Mucosa of stomach (tissue), 1 donor: ENCODE measurements at regions not wholly inside any gene's neighbourhood (a gene's known extent, or its start where the extent isn't known, plus 50 kb on each side); places are given as distances from the start of the nearest gene placed in this dataset.

Source experiments
- H3K27me3 ChIP-seq: one replicate; pipeline ENCODE4 v1.7.0; 2013; ENCODE audit warnings: mild to moderate bottlenecking, low read length; ENCODE audit not compliant: control insufficient read depth, insufficient read depth
- H3K36me3 ChIP-seq: one replicate; pipeline ENCODE4 v1.7.0; 2013; ENCODE audit warnings: low read length; ENCODE audit not compliant: control insufficient read depth, insufficient read depth
- H3K4me1 ChIP-seq: one replicate; pipeline ENCODE4 v1.7.0; 2013; ENCODE audit warnings: mild to moderate bottlenecking, low read length; ENCODE audit not compliant: control insufficient read depth, insufficient read depth
- H3K4me3 ChIP-seq: one replicate; pipeline ENCODE4 v1.7.0; 2013; ENCODE audit warnings: low read length
- H3K9ac ChIP-seq: one replicate; pipeline ENCODE4 v1.7.0; 2013; ENCODE audit warnings: mild to moderate bottlenecking, low read length, moderate library complexity
- H3K9me3 ChIP-seq: one replicate; pipeline ENCODE4 v1.7.0; 2013; ENCODE audit warnings: mild to moderate bottlenecking, low read length, moderate library complexity; ENCODE audit not compliant: control insufficient read depth
- donor health status: Pancreatic carcinoma.

DNA sequence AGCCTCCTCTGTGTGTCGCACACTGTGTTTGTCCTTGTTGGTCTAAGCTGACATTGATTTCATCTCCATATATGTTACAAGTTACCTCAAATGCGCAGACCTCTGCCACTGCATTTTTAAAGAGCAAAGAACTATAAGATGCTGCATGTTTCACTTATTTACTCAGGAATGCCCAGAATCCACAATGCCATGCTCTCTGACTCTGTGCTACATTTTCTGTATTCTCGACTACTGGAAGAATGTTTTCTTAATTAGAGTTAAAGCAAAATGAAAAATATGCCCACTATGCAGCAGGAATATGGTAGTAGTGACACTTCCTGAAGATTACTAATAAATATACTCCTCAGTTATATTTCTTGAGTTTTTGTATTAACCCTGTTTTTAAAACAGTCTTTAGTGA lies 296.4 kb downstream of the HACE1 start:
- no peak overlapping the region for H3K4me3 ChIP-seq
- H3K9me3 ChIP-seq = no peaks in the 10 kb centered on the region
- H3K27me3 ChIP-seq = no peaks in the 10 kb centered on the region
- no peaks in the 10 kb centered on the region for H3K36me3 ChIP-seq
- H3K9ac ChIP-seq = no peak overlapping the region
- no peaks in the 10 kb centered on the region for H3K4me1 ChIP-seq

DNA sequence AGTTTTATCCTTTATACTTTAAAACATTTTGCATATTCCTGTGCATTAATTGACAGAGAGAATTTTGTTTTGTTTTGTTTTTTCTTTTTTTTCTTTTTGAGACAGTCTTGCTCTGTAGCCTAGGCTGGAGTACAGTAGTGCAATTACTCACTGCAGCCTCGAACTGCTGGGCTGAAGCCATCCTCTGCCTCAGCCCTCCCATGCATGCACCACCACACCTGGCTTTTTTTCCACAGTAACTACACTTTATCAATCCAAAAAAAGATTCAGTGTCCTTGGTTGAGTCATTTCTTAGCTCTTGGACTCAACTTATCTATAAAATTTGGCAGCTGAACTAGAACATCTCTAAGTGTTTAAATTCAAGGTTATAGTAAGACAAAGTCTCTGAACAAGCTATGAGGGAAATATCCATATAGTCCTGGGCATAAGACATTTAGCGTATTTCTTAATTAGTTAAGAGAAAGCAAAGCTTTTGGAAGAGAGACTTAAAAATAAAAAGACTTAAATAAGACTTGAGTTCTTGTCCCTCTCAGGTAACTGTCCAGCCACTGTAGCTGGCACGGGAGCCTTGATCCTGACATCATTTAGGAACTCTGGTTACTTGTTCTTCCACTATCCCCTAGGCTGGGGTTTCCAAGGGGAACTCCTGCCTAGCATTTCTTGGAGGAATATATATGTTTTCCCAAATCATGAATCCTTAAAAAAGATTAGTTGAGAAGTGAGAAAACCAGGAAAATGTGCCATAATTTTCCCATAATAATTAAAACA lies 300.1 kb downstream of the HACE1 start:
- H3K36me3 ChIP-seq = no peaks in the 10 kb centered on the region
- H3K9me3 ChIP-seq = no peaks in the 10 kb centered on the region
- no peak overlapping the region for H3K9ac ChIP-seq
- no peak overlapping the region for H3K4me3 ChIP-seq
- no peaks in the 10 kb centered on the region for H3K27me3 ChIP-seq
- no peaks in the 10 kb centered on the region for H3K4me1 ChIP-seq

- no peaks in the 10 kb centered on the region for H3K4me1 ChIP-seq
- no peak overlapping the region for H3K4me3 ChIP-seq
- H3K9ac ChIP-seq = no peak overlapping the region
- H3K36me3 ChIP-seq = no peaks in the 10 kb centered on the region
- no peaks in the 10 kb centered on the region for H3K9me3 ChIP-seq
- H3K27me3 ChIP-seq = no peaks in the 10 kb centered on the region
Measured at GRCh38 chr6:104558746-104559145, 301.0 kb downstream of the HACE1 start.

- H3K4me1 ChIP-seq = no peaks in the 10 kb centered on the region
- no peaks in the 10 kb centered on the region for H3K36me3 ChIP-seq
- H3K9ac ChIP-seq = no peak overlapping the region
- H3K4me3 ChIP-seq = no peak overlapping the region
- no peaks in the 10 kb centered on the region for H3K9me3 ChIP-seq
- H3K27me3 ChIP-seq = no peaks in the 10 kb centered on the region
Measured at GRCh38 chr6:104548297-104548696, 311.4 kb downstream of the HACE1 start.

DNA sequence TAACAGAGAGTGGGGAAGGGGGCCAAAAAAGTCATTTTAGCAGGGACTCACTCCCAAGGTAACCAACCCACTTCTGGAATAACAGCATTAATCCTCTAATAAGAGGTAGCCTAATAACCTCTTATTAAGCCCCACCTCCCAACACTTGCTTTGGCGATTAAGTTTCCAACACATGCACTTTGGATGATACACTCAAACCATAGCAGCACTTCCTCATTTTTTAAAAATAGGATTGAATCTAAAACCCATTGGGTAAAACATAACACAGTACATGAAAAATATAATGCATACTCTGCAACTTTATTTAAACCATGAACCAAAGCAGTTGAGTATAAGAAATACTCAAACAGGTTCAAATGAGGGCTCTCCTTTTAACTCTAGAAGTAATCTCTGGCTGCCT lies 318.3 kb downstream of the HACE1 start:
- no peak overlapping the region for H3K9ac ChIP-seq

DNA sequence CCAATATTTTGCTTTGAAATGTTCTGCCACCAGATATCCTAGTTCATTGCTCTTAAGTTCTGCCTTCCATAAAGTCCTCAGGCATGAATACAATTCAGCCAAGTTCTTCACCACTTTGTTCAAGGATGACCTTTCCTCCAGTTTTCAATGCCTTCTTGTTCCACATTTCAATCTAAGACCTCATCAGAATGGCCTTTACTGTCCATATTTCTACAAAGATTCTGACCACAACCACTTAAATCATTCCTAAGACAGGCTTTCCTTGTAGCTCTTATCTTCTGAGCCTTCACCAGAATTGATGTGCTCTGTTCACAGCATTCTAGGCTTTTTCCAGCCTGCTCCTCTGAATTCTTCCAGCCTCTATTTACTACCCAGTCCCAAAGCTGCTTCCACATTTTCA lies 319.0 kb downstream of the HACE1 start:
- H3K4me3 ChIP-seq = no peak overlapping the region
- no peaks in the 10 kb centered on the region for H3K9me3 ChIP-seq
- H3K4me1 ChIP-seq = no peaks in the 10 kb centered on the region
- no peaks in the 10 kb centered on the region for H3K27me3 ChIP-seq
- no peak overlapping the region for H3K9ac ChIP-seq
- H3K36me3 ChIP-seq = no peaks in the 10 kb centered on the region

More for the DNA sequence above, 318.3 kb downstream of the HACE1 start:
- H3K4me3 ChIP-seq = no peak overlapping the region
- H3K9me3 ChIP-seq = no peaks in the 10 kb centered on the region
- H3K36me3 ChIP-seq = no peaks in the 10 kb centered on the region
- H3K4me1 ChIP-seq = no peaks in the 10 kb centered on the region
- H3K27me3 ChIP-seq = no peaks in the 10 kb centered on the region

GRCh38 chr6:104539173-104539572 lies 320.5 kb downstream of the HACE1 start:
- Histone ChIP-seq H3K4me3 (no peak overlapping the region), H3K9ac (no peak overlapping the region), H3K4me1 (no peaks in the 10 kb centered on the region), H3K27me3 (no peaks in the 10 kb centered on the region), H3K36me3 (no peaks in the 10 kb centered on the region), H3K9me3 (no peaks in the 10 kb centered on the region)

DNA sequence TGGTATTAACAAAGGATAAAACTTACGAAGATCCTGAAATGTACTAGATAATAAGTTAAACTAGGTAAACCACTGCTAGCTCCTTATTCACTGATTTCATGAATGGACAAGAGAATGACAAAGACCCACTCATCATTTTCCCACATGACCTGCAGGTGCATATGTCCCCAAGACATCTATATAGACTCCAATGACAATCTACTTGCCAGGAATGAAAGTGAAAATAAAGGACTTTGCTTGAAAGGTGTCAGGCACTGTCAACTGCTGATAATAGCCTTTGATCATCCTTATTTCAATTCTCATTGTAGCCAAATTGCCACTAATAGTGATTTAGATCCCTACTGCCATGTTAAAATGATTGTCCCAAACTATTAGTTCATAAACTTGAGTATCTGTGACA lies 321.8 kb downstream of the HACE1 start:
- Histone ChIP-seq H3K27me3 (no peaks in the 10 kb centered on the region), H3K9ac (no peak overlapping the region), H3K4me1 (no peaks in the 10 kb centered on the region), H3K36me3 (no peaks in the 10 kb centered on the region), H3K4me3 (no peak overlapping the region), H3K9me3 (no peaks in the 10 kb centered on the region)

DNA sequence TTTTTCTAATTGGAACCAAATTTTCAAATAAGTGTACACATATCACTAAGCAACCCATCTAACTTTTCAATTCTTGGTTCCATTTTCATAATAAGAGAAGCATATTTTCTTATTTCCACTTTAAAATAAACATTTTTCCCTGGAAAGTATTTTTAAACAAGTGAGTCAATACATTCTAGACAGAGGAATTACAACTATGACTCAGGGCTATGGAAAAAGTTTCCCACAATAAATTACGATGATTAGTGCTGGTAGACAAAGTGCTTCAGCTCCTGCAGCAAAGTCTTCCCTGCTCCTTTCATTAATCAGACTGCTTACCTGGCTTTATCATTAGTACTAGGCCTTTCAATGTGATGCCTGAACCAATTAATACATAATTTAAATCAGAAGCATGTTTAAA lies 322.5 kb downstream of the HACE1 start:
- Histone ChIP-seq H3K9me3 (no peaks in the 10 kb centered on the region), H3K36me3 (no peaks in the 10 kb centered on the region), H3K9ac (no peak overlapping the region), H3K4me3 (no peak overlapping the region), H3K4me1 (no peaks in the 10 kb centered on the region), H3K27me3 (no peaks in the 10 kb centered on the region)

DNA sequence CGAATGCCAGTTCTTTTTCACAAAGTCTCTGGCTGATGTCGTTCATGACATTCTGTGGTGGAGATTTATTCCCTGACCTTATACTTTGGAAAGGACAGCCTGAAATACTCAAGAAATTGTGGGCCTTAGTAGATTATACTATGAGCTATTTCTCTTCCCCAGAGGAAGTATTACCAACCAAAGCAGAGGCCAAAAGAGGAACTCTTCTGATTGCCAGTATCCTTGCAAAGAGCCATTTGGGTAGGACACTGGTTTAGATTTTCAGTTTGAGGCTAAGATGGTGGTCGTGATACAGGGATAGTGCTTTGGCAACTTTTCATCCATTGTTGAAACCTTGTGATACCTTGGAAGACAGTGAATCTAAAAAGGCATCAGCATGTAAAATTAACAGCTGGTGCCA lies 327.3 kb downstream of the HACE1 start:
- Histone ChIP-seq H3K4me1 (no peaks in the 10 kb centered on the region), H3K9ac (no peak overlapping the region), H3K9me3 (no peaks in the 10 kb centered on the region), H3K36me3 (no peaks in the 10 kb centered on the region), H3K27me3 (no peaks in the 10 kb centered on the region), H3K4me3 (no peak overlapping the region)

GRCh38 chr6:104531646-104532045 lies 328.1 kb downstream of the HACE1 start:
- Histone ChIP-seq H3K4me3 (no peak overlapping the region), H3K4me1 (peaks cover 3% of the 10 kb centered on the region), H3K27me3 (no peaks in the 10 kb centered on the region), H3K9ac (no peak overlapping the region), H3K36me3 (no peaks in the 10 kb centered on the region), H3K9me3 (no peaks in the 10 kb centered on the region)

DNA sequence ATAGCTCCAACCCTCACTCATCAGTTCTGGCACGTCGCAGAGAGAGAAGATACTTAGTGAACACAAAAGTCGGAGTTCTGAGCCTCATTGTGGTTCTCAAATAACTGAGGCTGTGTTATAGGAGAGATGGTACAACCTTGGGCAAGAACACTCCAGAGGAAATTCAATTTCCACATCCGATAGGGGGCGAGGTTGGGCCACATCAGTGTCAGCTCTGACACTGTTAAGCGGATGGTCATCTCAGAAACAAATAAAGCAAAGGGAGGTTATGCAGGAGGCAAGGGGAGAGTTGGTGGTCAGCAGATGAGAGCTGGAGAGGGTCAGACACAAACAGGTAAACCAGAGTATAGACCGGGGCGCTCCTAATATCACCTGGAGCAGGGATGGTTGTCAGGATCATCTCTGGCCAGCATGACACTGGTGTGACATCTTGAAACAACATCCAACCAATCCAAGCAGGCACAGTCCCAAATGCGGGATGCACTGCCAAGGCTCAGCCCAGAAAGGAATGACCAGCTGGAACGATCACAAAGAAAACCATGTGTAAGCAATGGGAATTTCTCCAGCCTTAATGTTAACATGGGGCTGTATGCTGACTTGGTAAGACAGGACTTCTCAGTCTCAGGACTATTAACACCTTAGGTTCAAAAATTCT lies 331.8 kb downstream of the HACE1 start:
- H3K4me3 ChIP-seq = no peak overlapping the region
- H3K4me1 ChIP-seq = peaks cover 10% of the 10 kb centered on the region
- no peak overlapping the region for H3K9ac ChIP-seq
- no peaks in the 10 kb centered on the region for H3K9me3 ChIP-seq
- H3K27me3 ChIP-seq = no peaks in the 10 kb centered on the region
- H3K36me3 ChIP-seq = no peaks in the 10 kb centered on the region
